ENCODE measurements at regions not wholly inside any gene's neighbourhood (a gene's known extent, or its start where the extent isn't known, plus 50 kb on each side); places are given as distances from the start of the nearest gene placed in this dataset.

- no peak for TF ChIP-seq TAF1 (IDR thresholded peaks at IDR 0.05; ENCODE audit: low read depth)
- TF ChIP-seq YY1 (IDR thresholded peaks at IDR 0.05; ENCODE audit: low read depth), result no peak
- no peak for TF ChIP-seq EP300 (IDR thresholded peaks at IDR 0.05; ENCODE audit: borderline replicate concordance)
- TF ChIP-seq EGR1 (IDR thresholded peaks at IDR 0.05), result no peak
- TF ChIP-seq REST (IDR thresholded peaks at IDR 0.05; ENCODE audit: low read depth), result no peak
- no peak for TF ChIP-seq MAX (IDR thresholded peaks at IDR 0.05)
- no peak for TF ChIP-seq RAD21 (IDR thresholded peaks at IDR 0.05; ENCODE audit: low read depth)
- TF ChIP-seq CREB1 (IDR thresholded peaks at IDR 0.05; ENCODE audit: low read depth), result no peak
Measured at GRCh38 chr6:149137594-149137993, 179.9 kb upstream of the TAB2 start.
